Kasumi-1 (cell line): ENCODE measurements at regions not wholly inside any gene's neighbourhood (a gene's known extent, or its start where the extent isn't known, plus 50 kb on each side); places are given as distances from the start of the nearest gene placed in this dataset.
"Not testable (repeated sequence)": the region's sequence is repeated elsewhere in the genome, so short reads cannot be mapped to it uniquely, and the experiment has no call there.

Experiments used
- DNase-seq, 2 experiments: peaks; one replicate each; lab custom pipeline; 2025; lab: John Stamatoyannopoulos, UW

GRCh38 chr1:60859111-60859510 is 223.2 kb upstream of the NFIA start:
- no peak for DNase-seq

- no peak for DNase-seq
These were observed 224.5 kb upstream of the NFIA start for GRCh38 chr1:60857851-60858250.

- DNase-seq, result no peak
These were observed 232.3 kb upstream of the NFIA start for GRCh38 chr1:60850084-60850483.

- no peak for DNase-seq
These were observed 233.0 kb upstream of the NFIA start for GRCh38 chr1:60849401-60849800.

- peak; percentile 48 to 55 for DNase-seq
These were observed 233.7 kb upstream of the NFIA start for GRCh38 chr1:60848583-60849188.

- DNase-seq, result no peak
These were observed 234.3 kb upstream of the NFIA start for GRCh38 chr1:60847855-60848582.

GRCh38 chr1:60847391-60847790 is 235.0 kb upstream of the NFIA start:
- DNase-seq, result no peak

- not testable (repeated sequence) for DNase-seq
These were observed 236.7 kb upstream of the NFIA start for GRCh38 chr1:60845659-60846058.

GRCh38 chr1:60842304-60842703 is 240.1 kb upstream of the NFIA start:
- no peak for DNase-seq

- no peak for DNase-seq
These were observed 241.0 kb upstream of the NFIA start for GRCh38 chr1:60841116-60842046.

- DNase-seq, result not testable (repeated sequence)
These were observed 241.9 kb upstream of the NFIA start for GRCh38 chr1:60840476-60840875.

- no peak for DNase-seq
These were observed 246.7 kb upstream of the NFIA start for GRCh38 chr1:60835649-60836048.

GRCh38 chr1:60833173-60833572 is 249.2 kb upstream of the NFIA start:
- no peak for DNase-seq

- DNase-seq, result no peak
These were observed 250.0 kb upstream of the NFIA start for GRCh38 chr1:60832367-60832766.

GRCh38 chr1:60831780-60832179 is 250.6 kb upstream of the NFIA start:
- no peak for DNase-seq

GRCh38 chr1:60828944-60829343 is 253.4 kb upstream of the NFIA start:
- no peak for DNase-seq

- no peak for DNase-seq
These were observed 255.9 kb upstream of the NFIA start for GRCh38 chr1:60826320-60827094.

- DNase-seq, result no peak
These were observed 256.8 kb upstream of the NFIA start for GRCh38 chr1:60825593-60825992.

- DNase-seq, result no peak
These were observed 259.2 kb upstream of the NFIA start for GRCh38 chr1:60823151-60823550.

- DNase-seq, result no peak
These were observed 260.1 kb upstream of the NFIA start for GRCh38 chr1:60822252-60822651.

GRCh38 chr1:60821156-60821555 is 261.2 kb upstream of the NFIA start:
- no peak for DNase-seq
